HG02970 (cell line): ENCODE measurements at regions not wholly inside any gene's neighbourhood (a gene's known extent, or its start where the extent isn't known, plus 50 kb on each side); places are given as distances from the start of the nearest gene placed in this dataset.
A peak's percentile ranks its signal among the peaks of the same experiment; 100 is the strongest.

Experiments used
- ATAC-seq: cut with Tn5 transposase; IDR thresholded peaks from one replicate; pipeline ENCODE4 v1.9.1; 2021; ENCODE audit warnings: mild to moderate bottlenecking, moderate library complexity, moderate number of reproducible peaks; ENCODE audit not compliant: unreplicated experiment, low FRiP score

DNA sequence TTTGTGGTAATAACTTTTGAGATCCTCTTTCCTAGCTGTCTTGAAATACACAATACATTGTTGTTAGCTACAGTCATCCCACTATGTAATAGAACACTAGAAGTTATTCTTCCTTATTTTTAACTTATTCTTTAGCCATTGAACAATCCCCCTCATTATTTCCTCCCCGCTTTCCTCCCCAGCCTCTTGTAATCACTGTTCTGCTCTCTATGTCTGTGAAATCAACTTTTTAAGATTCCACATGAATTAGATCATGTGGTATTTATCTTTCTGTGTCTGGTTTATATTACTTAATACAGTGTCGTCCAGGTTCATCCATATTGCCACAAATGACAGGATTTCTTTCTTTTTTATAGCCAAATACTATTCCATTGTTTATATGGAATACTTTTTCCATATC is 72.9 kb downstream of the SLC10A2 start:
- no peak for ATAC-seq

GRCh38 chr13:102984210-102984609 is 82.0 kb downstream of the SLC10A2 start:
- no peak for ATAC-seq

DNA sequence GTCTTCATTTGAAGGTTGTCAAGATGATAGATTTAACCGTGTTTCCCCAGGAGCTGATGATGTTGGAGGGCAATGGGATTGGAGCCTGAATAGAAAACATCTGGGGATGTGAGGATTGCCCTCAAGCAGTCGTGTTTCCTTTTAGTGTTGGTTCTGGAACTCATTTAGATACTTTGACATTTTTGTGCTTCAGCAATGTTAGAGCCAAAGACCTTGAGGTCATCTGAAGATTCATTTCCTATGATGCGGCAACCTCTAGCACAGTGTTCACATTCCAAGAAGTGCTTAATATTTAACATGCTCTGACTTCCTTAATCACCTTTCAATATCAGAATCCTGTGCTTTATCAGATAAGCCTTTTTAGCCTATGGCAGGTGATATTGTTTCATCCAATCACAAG is 82.7 kb downstream of the SLC10A2 start:
- no peak for ATAC-seq

DNA sequence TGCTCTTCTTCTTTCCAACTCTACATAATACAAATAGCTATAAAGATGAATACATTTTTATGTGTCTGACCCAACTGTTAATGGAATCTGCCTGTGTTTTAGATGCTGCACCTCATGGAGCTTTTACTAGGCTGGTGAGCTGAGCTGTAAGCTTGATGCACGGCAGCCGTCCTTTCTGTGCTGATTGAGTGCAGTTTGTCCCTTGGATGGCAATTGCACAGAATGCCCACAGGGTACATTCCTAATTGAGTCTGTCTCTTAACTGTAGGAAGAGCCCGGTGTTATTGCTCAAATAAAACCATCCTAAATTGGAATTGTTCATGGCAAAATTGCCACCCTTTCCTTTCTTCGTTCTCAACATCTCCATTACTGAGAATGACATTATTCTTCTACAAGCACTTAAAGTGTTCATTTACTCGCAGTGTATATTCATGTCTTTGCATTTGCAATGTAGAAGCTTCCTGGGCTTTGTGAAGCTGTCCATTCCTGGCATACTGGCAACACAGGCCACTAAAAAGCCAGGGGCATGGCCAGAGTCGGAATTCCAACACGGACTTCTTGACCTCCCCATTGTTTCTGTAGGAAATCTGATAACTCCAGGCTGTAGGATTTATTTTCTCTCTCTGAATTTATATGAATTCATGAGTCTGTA is 85.8 kb downstream of the SLC10A2 start:
- ATAC-seq = no peak

DNA sequence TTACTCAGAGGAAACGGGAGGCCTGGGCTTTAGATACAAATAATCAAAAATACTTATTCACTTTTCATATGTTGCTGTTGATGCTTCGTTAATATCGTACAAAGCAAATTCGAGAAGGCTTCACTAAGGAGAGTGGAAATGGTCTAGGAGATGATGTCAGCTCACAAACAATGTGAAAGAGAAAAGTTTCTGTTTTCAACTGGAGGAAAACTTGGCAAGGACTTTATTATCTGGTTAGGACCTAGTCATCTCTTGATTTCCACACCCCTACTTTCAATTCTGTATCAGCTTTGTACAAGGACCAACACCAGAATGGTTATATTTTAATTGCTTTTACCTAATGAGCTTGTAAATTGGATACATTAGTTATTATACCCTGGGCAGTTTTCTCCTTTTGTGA is 88.0 kb downstream of the SLC10A2 start:
- ATAC-seq = no peak

DNA sequence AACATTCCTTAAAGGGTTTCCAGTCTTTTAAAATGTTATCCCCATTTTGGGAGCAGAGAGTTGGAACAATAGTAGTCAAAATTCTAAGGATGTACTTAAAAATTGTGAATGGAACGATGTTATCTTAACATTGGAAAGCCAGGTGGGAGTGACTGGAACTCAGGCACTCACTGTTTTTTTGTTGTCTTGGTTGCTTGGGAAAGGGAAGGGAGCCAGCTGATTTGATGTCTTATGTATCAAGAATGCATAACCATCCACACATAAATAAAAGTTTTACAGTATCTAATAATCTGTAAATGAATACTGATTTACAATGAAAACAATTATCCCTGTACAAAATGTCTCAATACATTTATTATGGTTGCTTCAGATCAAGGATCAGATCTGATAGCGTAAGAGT is 88.7 kb downstream of the SLC10A2 start:
- no peak for ATAC-seq

GRCh38 chr13:102974317-102975087 is 91.7 kb downstream of the SLC10A2 start:
- ATAC-seq = no peak

DNA sequence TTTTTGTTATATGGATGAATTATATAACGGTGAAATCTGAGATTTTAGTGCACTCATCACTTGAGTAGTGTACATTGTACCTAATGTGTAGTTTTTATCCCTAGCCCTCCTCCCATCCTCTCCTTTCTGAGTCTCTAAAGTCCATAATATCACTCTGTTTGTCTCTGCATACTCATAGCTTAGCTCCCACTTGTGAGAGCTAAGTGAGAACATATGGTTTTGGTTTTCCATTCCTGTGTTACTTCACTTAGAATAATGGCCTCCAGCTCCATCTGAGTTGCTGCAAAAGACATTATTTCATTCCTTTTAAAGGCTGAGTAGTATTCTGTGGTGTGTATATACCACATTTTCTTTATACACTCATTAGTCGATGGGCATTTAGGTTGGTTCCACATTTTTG is 94.0 kb downstream of the SLC10A2 start:
- no peak for ATAC-seq

GRCh38 chr13:102970542-102970941 is 95.7 kb downstream of the SLC10A2 start:
- peak; percentile 97 for ATAC-seq

DNA sequence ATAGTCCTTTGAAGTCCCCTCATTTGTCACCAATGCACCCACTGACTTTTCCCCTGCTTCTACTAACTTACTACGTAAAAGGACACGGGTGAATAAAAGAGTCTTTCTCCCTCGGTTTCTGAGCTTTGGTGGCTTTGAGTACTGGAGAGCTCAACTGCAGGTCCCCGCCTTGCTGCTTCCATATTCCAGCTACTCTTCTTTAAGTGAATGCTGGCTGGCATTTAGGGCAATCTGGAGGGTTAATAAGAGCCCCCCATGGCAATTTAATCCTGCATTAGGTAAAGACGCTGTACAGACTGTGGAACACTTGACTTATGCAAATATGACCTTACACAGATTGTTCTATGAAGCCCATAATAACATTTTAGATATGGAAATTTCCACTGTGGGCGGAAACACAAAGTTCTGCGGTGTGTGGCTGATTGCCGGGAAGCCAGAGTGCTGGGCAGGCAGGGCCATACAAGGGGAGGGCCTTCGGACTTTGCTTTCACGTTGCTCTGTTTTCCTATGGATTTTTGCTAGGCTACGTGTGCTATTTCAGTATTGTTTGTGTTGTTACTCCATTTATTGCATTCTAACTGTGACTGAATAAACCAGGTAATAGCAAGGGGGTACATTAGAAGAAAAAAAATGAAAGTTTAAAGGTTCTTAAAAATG is 97.5 kb downstream of the SLC10A2 start:
- no peak for ATAC-seq

DNA sequence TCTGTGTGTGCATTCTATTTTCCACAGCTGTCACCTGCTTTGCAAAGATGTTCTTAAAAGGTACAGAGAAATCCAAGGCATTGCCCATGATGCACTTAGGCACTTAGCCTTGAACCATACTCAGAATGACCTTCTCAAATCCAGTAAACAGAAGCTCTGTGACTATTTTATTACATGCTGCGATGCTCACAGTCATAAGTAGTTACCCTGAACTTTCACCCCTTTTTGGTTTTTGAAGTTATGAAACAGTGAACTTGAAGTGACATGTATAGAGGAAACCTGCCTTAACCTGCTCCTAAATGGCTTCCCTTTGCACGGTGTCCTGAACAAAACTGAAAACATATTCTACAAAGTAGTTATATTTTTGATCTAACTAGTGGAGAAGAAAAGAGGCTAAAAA is 100.4 kb downstream of the SLC10A2 start:
- no peak for ATAC-seq

GRCh38 chr13:102962430-102962829 is 103.8 kb downstream of the SLC10A2 start:
- no peak for ATAC-seq

GRCh38 chr13:102960959-102961358 is 105.3 kb downstream of the SLC10A2 start:
- ATAC-seq = no peak

GRCh38 chr13:102956449-102956848 is 109.8 kb downstream of the SLC10A2 start:
- ATAC-seq = no peak

DNA sequence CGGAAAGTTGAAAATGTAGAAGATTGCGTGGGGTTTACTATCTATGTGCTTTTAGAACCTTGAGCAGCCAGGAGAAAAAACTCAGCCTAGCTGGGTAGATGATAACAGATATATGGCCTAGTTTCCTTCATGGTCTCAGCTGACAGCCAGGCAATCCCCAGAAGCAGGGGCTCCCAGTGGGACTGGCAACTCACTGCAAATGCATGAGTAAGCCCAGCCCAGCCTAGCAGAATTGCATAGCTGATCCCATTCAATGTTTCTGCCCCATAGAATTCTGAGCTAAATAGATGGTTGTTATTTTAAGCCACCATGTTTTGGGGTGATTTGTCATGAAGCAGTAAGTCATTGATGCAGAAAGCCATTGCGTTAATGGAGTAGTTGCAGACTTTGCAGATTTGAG is 108.5 kb downstream of the ERCC5 start:
- ATAC-seq = no peak

DNA sequence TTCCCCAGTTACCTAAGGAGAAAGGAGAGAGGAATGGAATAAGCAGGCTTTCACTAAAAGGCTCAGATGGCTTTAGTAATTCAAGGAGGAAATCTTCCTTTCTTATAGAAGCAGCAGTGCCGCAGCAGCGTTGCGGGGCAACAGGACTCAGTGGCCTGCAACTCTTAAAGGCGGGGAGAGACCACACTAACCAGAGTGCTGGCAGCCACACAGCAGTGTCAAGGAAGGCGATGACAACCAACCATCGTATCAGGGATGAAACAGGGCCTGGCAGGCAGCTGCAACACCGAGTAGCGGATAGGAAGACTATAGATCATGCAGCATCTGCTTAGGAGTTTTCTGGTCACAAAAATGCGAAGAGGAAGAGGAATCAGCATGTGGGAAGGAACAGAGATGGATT is 106.0 kb downstream of the ERCC5 start:
- no peak for ATAC-seq

DNA sequence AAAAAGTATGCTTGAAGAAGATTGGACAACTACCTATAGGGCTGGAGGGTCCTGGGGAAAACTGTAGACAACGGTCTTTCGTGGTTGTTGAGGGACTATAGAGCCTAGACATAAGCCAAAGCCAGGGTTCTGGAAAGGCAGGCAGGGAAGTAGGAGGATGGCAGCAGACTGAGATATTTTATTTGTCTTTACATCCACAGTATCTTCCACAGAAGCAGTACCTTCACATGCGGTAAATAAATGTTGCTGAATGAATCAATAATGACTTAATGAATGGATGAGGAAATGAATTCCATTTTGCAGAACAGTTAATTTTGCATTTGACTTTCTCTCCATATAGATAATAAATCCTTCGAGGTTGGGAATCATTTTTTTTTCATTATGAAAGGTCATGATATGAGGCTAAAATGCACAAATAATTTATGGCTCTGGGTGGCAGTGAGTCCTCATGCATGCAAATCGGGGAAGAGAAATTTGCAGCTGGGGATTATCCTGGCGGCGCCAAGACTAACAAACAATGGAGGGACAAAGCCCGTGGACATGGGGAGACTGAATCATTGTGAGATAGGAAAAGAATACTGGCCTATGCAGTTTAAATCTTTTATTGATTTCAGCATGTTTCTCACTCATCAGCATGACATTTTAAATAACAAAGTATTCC is 102.0 kb downstream of the ERCC5 start:
- no peak for ATAC-seq

DNA sequence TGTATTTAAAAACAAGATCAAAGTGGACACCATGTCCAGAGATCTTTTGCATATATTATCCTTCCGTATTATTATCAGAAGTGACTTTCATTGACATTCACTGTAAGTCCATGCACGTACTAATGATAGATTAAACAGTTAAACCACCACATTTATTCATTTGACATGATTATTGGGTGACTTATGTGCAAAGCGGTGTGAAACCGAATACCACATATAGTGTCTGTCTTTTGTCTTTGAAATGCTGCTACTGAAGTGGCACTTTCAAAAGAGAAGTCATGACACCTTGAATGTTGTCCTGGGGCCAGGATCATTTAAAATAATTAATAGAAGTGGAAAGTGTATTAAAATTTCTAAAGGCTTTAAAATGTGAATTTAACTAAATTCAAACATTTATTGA is 100.1 kb downstream of the ERCC5 start:
- no peak for ATAC-seq

- no peak for ATAC-seq
These were observed 99.5 kb downstream of the ERCC5 start for GRCh38 chr13:102945324-102945815.

- ATAC-seq = no peak
These were observed 99.0 kb downstream of the ERCC5 start for GRCh38 chr13:102944821-102945220.

DNA sequence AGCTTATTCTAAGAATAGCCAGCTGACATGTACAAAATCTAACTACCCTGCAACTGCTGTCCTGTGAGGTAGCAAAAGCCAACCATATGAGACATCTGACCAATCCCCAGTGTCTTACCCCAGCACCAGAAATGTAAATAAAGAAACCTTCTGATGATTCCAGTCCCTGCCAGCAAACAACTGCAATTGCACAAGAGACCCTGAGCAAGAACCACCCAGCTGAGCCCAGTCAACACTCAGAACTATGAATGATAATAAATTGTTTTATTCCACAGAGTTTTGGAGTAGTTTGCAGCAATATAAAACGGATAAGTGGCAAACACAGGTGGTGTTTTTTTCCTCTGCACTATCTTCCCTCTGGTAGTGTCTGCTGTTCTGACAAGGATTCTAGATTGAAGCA is 94.9 kb downstream of the ERCC5 start:
- no peak for ATAC-seq
